ENCODE measurements at regions not wholly inside any gene's neighbourhood (a gene's known extent, or its start where the extent isn't known, plus 50 kb on each side); places are given as distances from the start of the nearest gene placed in this dataset.
"Not testable (repeated sequence)": the region's sequence is repeated elsewhere in the genome, so short reads cannot be mapped to it uniquely, and the experiment has no call there.

- Mint-ChIP-seq H3K4me3 (ENCODE audit: unreplicated experiment) (no peak overlapping the region), H3K36me3 (ENCODE audit: low read depth, unreplicated experiment) (no peaks in the 10 kb centered on the region), H3K27me3 (ENCODE audit: low read depth, unreplicated experiment) (no peaks in the 10 kb centered on the region), H3K27ac (ENCODE audit: unreplicated experiment) (no peak overlapping the region), H3K9me3 (ENCODE audit: unreplicated experiment) (no peaks in the 10 kb centered on the region), H3K4me1 (ENCODE audit: low read depth, unreplicated experiment) (peaks cover 16% of the 10 kb centered on the region)
- peaks cover 34% of the 10 kb centered on the region for H3K4me1 ChIP-seq (ENCODE audit: insufficient read depth, low read length)
- H3K27ac ChIP-seq (ENCODE audit: low read depth, low read length): no peak overlapping the region
- no peak overlapping the region for H3K4me2 ChIP-seq (ENCODE audit: low read length)
- H3K9me3 ChIP-seq (ENCODE audit: insufficient read depth, low read depth, low read length): no peaks in the 10 kb centered on the region
- H3K4me3 ChIP-seq (ENCODE audit: insufficient read depth, low read depth, low read length): no peak overlapping the region
- TF ChIP-seq EZH2 (IDR thresholded peaks at IDR 0.05; ENCODE audit: insufficient read depth, low read length) (no peak), CTCF (IDR thresholded peaks at IDR 0.05; ENCODE audit: insufficient read depth, low read depth, low read length) (no peak)
- no peaks in the 10 kb centered on the region for H3K36me3 ChIP-seq (ENCODE audit: insufficient read depth, low read length)
- H3K9ac ChIP-seq (ENCODE audit: low read length): no peak overlapping the region
- no peaks in the 10 kb centered on the region for H4K20me1 ChIP-seq (ENCODE audit: insufficient read depth, low read length)
- H3K27me3 ChIP-seq (ENCODE audit: insufficient read depth, low read length): no peaks in the 10 kb centered on the region
- no peak for DNase-seq (ENCODE audit: low read depth)
- no peak for FAIRE-seq
- no peaks in the 10 kb centered on the region for H3K79me2 ChIP-seq (ENCODE audit: insufficient read depth, low read length)
- no peak overlapping the region for H2AFZ ChIP-seq (ENCODE audit: low read depth, low read length)
These were observed 195.7 kb downstream of the EDN1 start for GRCh38 chr6:12485837-12486236.

- H3K9ac ChIP-seq (ENCODE audit: low read length): peak overlapping the region; percentile 57
- no peaks in the 10 kb centered on the region for H3K79me2 ChIP-seq (ENCODE audit: insufficient read depth, low read length)
- H3K9me3 ChIP-seq (ENCODE audit: insufficient read depth, low read depth, low read length): no peaks in the 10 kb centered on the region
- FAIRE-seq (no peak), DNase-seq (ENCODE audit: low read depth) (peak; percentile 28)
- Mint-ChIP-seq H3K36me3 (ENCODE audit: low read depth, unreplicated experiment) (no peaks in the 10 kb centered on the region), H3K4me3 (ENCODE audit: unreplicated experiment) (no peak overlapping the region), H3K4me1 (ENCODE audit: low read depth, unreplicated experiment) (peaks cover 9% of the 10 kb centered on the region), H3K27me3 (ENCODE audit: low read depth, unreplicated experiment) (no peaks in the 10 kb centered on the region), H3K9me3 (ENCODE audit: unreplicated experiment) (no peaks in the 10 kb centered on the region), H3K27ac (ENCODE audit: unreplicated experiment) (no peak overlapping the region)
- H3K4me3 ChIP-seq (ENCODE audit: insufficient read depth, low read depth, low read length): peak overlapping the region; percentile 22
- H2AFZ ChIP-seq (ENCODE audit: low read depth, low read length): peak overlapping the region; percentile 8
- peaks cover 19% of the 10 kb centered on the region for H3K4me1 ChIP-seq (ENCODE audit: insufficient read depth, low read length)
- no peaks in the 10 kb centered on the region for H3K36me3 ChIP-seq (ENCODE audit: insufficient read depth, low read length)
- no peaks in the 10 kb centered on the region for H3K27me3 ChIP-seq (ENCODE audit: insufficient read depth, low read length)
- no peaks in the 10 kb centered on the region for H4K20me1 ChIP-seq (ENCODE audit: insufficient read depth, low read length)
- peak overlapping the region; percentile 80 for H3K27ac ChIP-seq (ENCODE audit: low read depth, low read length)
- no peak for TF ChIP-seq CTCF (IDR thresholded peaks at IDR 0.05; ENCODE audit: insufficient read depth, low read depth, low read length)
- H3K4me2 ChIP-seq (ENCODE audit: low read length): peak overlapping the region; percentile 73
These were observed 200.3 kb downstream of the EDN1 start for GRCh38 chr6:12490351-12490903.

DNA sequence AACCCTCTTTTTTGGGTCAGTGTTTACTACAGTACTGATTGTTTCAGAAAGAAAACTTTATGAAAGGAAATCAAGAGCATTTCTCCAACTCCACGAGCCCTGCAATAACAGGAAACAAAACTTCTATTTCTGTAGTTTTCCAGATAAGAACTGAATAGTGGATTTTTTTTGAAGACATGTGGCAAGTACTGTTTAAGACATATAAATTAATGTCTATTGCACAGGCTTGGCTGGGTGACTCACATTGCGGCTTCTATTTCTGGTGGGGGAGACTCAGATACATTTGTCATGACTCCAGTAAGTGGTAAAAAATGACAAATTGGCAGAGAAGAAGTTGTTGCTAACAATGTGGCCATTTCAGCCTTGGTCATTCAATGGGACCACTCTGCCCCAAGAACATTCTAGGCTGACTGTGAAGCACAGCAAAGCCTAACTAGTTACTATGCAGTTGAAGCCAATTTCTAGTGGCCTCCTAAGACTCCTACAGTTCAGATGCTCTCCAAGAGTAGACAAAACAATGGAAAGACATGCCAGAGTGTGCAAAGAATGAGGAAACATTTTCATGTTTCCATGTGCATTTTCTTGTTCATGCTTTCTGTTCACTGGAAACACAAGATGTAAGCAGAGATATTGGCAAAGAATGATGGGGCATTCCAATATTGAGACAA is 200.9 kb downstream of the EDN1 start:
- Mint-ChIP-seq H3K27me3 (ENCODE audit: low read depth, unreplicated experiment) (no peaks in the 10 kb centered on the region), H3K27ac (ENCODE audit: unreplicated experiment) (no peak overlapping the region), H3K4me3 (ENCODE audit: unreplicated experiment) (no peak overlapping the region), H3K4me1 (ENCODE audit: low read depth, unreplicated experiment) (peaks cover 9% of the 10 kb centered on the region), H3K36me3 (ENCODE audit: low read depth, unreplicated experiment) (no peaks in the 10 kb centered on the region), H3K9me3 (ENCODE audit: unreplicated experiment) (no peaks in the 10 kb centered on the region)
- peak overlapping the region; percentile 57 for H3K9ac ChIP-seq (ENCODE audit: low read length)
- peak; percentile 78 for FAIRE-seq
- DNase-seq (ENCODE audit: low read depth): peak; percentile 98
- TF ChIP-seq CTCF (IDR thresholded peaks at IDR 0.05; ENCODE audit: insufficient read depth, low read depth, low read length) (no peak), EZH2 (IDR thresholded peaks at IDR 0.05; ENCODE audit: insufficient read depth, low read length) (no peak)
- peak overlapping the region; percentile 80 for H3K27ac ChIP-seq (ENCODE audit: low read depth, low read length)
- peak overlapping the region; percentile 22 for H3K4me3 ChIP-seq (ENCODE audit: insufficient read depth, low read depth, low read length)
- no peaks in the 10 kb centered on the region for H3K27me3 ChIP-seq (ENCODE audit: insufficient read depth, low read length)
- peaks cover 19% of the 10 kb centered on the region for H3K4me1 ChIP-seq (ENCODE audit: insufficient read depth, low read length)
- H2AFZ ChIP-seq (ENCODE audit: low read depth, low read length): peak overlapping the region; percentile 8
- H3K79me2 ChIP-seq (ENCODE audit: insufficient read depth, low read length): no peaks in the 10 kb centered on the region
- no peaks in the 10 kb centered on the region for H3K36me3 ChIP-seq (ENCODE audit: insufficient read depth, low read length)
- no peaks in the 10 kb centered on the region for H3K9me3 ChIP-seq (ENCODE audit: insufficient read depth, low read depth, low read length)
- no peaks in the 10 kb centered on the region for H4K20me1 ChIP-seq (ENCODE audit: insufficient read depth, low read length)
- H3K4me2 ChIP-seq (ENCODE audit: low read length): peak overlapping the region; percentile 73

DNA sequence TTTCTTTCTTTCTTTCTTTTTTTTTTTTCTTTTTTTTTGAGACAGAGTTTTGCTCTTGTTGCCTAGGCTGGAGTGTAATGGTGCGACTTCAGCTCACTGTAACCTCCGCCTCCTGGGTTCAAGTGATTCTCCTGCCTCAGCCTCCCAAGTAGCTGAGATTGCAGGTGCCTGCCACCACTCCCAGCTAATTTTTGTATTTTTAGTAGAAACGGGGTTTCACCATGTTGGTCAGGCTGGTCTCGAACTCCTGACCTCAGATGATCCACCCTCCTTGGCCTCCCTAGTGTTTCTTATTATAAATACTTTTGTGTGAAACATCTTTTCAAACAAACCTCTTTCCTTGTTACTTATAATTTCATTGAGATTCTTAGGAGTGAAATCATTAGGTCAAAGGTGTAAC is 202.8 kb downstream of the EDN1 start:
- not testable (repeated sequence) for H3K27ac Mint-ChIP-seq (ENCODE audit: unreplicated experiment)

More for the DNA sequence above, 202.8 kb downstream of the EDN1 start:
- H3K27me3 ChIP-seq (ENCODE audit: insufficient read depth, low read length); FAIRE-seq; H3K79me2 ChIP-seq (ENCODE audit: insufficient read depth, low read length); H3K27ac ChIP-seq (ENCODE audit: low read depth, low read length); H3K36me3 Mint-ChIP-seq (ENCODE audit: low read depth, unreplicated experiment); H3K9me3 ChIP-seq (ENCODE audit: insufficient read depth, low read depth, low read length); H3K4me3 Mint-ChIP-seq (ENCODE audit: unreplicated experiment); H3K9me3 Mint-ChIP-seq (ENCODE audit: unreplicated experiment); H4K20me1 ChIP-seq (ENCODE audit: insufficient read depth, low read length); H3K27me3 Mint-ChIP-seq (ENCODE audit: low read depth, unreplicated experiment); H3K4me1 Mint-ChIP-seq (ENCODE audit: low read depth, unreplicated experiment); H3K36me3 ChIP-seq (ENCODE audit: insufficient read depth, low read length); H3K9ac ChIP-seq (ENCODE audit: low read length); H2AFZ ChIP-seq (ENCODE audit: low read depth, low read length); H3K4me2 ChIP-seq (ENCODE audit: low read length); H3K4me3 ChIP-seq (ENCODE audit: insufficient read depth, low read depth, low read length); DNase-seq (ENCODE audit: low read depth): not testable (repeated sequence)
- peaks cover 19% of the 10 kb centered on the region for H3K4me1 ChIP-seq (ENCODE audit: insufficient read depth, low read length)

Data from astrocyte (in vitro differentiated cells and primary cell).